GM20000 (cell line): ENCODE measurements at regions not wholly inside any gene's neighbourhood (a gene's known extent, or its start where the extent isn't known, plus 50 kb on each side); places are given as distances from the start of the nearest gene placed in this dataset.

ENCODE experiments used
- DNase-seq: peaks from one replicate; pipeline ENCODE4 v3.0.0; 2012; ENCODE audit warnings: low spot score
- CTCF ChIP-seq: IDR thresholded peaks from 2 replicates; pipeline ENCODE4 v1.5.1; 2012; ENCODE audit warnings: mild to moderate bottlenecking, control low read depth; ENCODE audit errors: extremely low read depth, missing control alignments

GRCh38 chr5:87499478-87500410 lies 87.0 kb upstream of the CCNH start:
- no peak for DNase-seq
- TF ChIP-seq CTCF = no peak
